HS-5 (cell line): ENCODE measurements at regions not wholly inside any gene's neighbourhood (a gene's known extent, or its start where the extent isn't known, plus 50 kb on each side); places are given as distances from the start of the nearest gene placed in this dataset.
"Not testable (repeated sequence)": the region's sequence is repeated elsewhere in the genome, so short reads cannot be mapped to it uniquely, and the experiment has no call there.

Source experiments
- DNase-seq: peaks from one replicate; pipeline ENCODE4 v3.0.0-alpha.2; 2012; ENCODE audit warnings: low read depth

- peak; percentile 14 for DNase-seq
Observed at GRCh38 chr6:28658475-28659249, 133.0 kb downstream of the GPX5 start.

DNA sequence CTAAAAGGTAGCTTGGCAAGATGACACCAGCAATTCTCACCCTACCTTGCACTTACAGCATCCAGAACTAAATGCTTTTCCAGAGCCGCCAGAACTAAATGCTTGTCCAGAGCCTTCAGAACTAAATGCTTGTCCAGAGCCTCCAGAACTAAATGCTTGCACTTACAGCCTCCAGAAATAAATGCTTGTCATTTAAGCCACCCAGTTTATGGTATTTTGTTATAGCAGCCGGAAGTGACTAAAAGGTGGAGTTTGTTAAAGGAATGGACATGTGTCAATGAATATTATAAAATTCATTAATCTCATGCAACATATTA is 133.5 kb downstream of the GPX5 start:
- DNase-seq, result no peak

- no peak for DNase-seq
Observed at GRCh38 chr6:28661097-28661713, 135.5 kb downstream of the GPX5 start.

DNA sequence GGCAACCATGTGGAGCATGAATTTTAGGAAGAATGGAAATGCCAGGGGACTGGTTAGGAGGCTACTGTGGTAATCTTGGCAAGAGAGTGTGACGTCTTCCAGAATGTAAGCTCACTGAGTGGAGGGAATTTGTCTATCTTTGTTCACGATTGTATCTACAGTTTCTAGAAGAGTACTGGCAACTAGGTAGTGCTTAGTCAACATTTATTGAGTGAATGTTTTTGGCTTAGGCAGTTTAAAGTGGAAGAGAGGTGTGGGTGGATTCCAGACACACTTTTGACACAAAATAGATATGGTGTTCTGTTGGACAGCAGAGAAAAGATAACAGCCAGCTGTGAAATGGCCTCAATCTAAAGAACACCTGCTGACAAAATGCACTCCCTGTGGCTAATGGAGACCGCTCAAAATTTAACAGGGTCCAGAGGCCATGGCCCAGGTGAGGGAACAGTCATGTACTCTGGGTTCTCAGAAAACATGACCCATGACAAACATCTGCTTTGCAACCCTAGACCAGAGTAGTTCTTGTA is 139.3 kb downstream of the GPX5 start:
- DNase-seq, result no peak

DNA sequence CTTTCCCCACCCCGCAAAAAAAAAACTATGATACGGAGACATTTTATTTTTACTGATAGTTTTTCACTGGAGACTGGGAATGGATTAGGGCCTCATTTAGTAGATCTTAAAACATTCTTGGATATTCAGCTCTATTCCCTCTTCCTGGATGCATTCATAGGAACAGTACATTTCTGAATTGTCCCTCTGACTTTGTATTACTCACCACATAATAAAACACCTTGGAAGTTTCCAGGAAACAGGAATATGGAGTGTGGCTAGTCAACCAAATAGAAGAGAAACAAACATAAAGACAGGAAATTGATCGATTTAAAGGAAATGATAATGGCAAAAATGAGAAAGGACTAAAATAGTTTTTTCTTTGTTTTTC is 147.7 kb downstream of the GPX5 start:
- DNase-seq, result no peak

- peak; percentile 79 for DNase-seq
Observed at GRCh38 chr6:28673787-28674671, 148.3 kb downstream of the GPX5 start.

DNA sequence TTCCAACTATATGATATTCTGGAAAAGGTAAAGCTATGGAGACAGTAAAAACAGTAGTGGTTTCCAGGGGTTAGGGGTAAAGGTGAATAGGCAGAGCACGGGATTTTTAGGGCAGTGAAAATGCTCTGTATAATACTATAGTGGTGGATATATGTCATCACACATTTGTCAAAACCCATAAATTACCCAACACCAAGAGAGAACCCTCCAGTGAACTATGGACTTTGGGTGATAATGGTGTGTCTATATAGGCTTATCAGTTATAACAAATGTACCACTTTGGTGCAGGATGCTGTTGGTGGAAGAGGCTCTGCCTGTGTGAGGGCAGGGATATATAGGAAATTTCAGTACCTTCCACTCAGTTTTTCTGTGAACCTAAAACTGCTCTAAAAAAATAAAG is 149.9 kb downstream of the GPX5 start:
- DNase-seq, result no peak

GRCh38 chr6:28682542-28682941 is 156.9 kb downstream of the GPX5 start:
- no peak for DNase-seq

DNA sequence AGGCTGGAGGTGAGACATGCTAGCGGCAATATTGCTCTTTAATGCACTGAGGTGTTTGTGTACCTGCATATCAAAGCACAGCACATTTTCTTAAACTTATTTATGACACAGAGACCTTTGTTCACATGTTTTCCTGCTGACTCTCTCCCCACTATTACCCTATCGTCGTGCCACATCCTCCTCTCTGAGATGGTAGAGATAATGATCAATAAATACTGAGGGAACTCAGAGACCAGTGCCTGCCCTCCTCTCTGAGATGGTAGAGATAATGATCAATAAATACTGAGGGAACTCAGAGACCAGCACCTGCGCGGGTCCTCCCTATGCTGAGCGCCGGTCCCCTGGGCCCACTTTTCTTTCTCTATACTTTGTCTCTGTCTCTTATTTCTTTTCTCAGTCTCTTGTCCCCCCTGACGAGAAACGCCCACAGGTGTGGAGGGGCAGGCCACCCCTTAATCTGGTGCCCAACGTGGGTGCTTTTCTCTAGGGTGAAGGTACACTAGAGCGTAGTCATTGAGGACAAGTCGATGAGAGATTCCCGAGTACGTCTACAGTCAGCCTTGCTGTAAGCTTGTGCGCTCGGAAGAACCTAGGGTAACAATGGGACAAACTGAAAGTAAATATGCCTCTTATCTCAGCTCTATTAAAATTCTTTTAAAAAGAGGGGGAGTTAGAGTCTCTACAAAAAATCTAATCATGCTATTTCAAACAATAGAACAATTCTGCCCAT is 157.4 kb downstream of the GPX5 start:
- not testable (repeated sequence) for DNase-seq

GRCh38 chr6:28683945-28684538 is 158.4 kb downstream of the GPX5 start:
- DNase-seq, result peak; percentile 28

DNA sequence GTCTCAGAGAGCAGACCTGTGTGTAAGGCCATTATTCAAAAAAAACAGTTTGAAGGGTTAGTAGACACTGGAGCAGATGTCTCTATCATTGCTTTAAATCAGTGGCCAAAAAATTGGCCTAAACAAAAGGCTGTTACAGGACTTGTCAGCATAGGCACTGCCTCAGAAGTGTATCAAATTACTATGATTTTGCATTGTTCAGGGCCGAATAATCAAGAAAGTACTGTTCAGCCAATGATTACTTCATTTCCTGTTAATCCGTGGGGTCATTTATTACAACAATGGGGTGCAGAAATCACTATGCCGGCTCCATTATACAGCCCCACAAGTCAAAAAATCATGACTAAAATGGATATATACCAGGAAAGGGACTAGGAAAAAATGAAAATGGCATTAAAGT is 160.3 kb downstream of the GPX5 start:
- peak; percentile 15 for DNase-seq

DNA sequence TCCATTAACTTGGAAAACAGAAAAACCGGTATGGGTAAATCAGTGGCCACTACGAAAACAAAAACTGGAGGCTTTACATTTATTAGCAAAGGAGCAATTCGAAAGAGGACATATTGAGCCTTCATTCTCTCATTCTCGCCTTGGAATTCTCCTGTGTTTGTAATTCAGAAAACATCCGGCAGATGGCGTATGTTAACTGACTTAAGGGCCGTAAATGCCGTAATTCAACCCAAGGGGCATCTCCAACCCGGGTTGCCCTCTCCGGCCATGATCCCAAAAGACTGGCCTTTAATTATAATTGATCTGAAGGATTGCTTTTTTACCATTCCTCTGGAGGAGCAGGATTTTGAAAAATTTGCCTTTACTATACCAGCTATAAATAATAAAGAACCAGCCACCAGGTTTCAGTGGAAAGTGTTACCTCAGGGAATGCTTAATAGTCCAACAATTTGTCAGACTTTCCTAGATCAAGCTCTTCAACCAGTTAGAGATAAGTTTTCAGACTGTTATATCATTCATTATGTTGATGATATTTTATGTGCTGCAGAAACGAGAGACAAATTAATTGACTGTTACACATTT is 160.9 kb downstream of the GPX5 start:
- peak; percentile 61 for DNase-seq

DNA sequence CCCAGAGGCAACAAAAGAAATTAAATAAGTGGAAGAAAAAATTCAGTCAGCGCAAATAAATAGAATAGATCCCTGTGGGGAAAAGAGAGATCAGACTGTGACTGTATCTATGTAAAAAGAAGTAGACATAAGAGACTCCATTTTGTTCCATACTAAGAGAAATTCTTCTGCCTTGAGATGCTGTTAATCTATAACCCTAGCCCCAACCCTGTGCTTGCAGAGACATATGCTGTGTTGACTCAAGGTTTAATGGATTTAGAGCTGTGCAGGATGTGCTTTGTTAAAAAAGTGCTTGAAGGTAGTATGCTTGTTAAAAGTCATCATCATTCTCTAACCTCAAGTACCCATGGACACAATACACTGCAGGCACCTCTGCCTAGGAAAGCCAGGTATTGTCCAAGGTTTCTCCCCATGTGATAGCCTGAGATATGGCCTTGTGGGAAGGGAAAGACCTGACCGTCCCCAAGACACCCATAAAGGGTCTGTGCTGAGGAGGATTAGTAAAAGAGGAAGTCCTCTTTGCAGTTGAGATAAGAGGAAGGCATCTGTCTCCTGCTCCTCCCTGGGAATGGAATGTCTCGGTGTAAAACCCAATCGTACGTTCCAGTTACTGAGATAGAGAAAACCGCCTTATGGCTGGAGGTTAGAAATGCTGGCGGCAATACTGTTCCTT is 161.8 kb downstream of the GPX5 start:
- not testable (repeated sequence) for DNase-seq

- DNase-seq, result not testable (repeated sequence)
Observed at GRCh38 chr6:28691991-28692390, 166.3 kb downstream of the GPX5 start.

- no peak for DNase-seq
Observed at GRCh38 chr6:28693033-28693750, 167.5 kb downstream of the GPX5 start.

DNA sequence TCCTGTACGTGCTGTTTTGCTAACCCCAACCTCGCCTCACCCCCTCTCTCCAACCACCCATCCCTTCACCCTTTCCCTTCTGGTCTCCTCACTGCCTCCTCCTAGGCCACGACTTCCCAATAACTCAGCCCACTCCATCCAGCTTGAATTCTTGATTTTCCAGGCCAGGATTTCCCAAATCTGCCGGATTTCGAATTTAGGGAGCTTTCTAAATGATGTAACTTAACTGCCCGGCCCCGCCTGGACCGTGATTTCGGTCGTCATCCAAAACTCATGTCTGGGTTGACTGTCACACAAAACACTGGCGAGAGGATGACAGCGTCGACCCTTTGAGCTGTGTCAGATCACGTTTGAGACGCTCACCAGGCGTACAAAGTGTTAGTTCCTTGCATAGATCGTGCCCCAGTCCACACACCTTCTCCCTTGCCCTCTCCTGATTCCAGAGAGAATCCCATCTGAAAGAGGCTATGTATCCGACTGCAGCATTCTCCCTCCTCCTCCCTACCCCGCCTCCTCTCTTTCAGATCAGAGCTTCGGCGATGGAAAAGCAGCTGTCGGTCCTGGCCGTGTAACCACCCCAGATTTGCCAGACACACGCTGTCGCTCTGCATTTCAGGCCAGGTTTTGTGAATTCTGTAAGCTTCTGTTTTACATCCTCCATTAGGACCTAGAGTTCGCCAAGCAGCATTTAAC is 168.2 kb downstream of the GPX5 start:
- DNase-seq, result no peak

- DNase-seq, result peak; percentile 70
Observed at GRCh38 chr6:28695715-28696114, 170.0 kb downstream of the GPX5 start.

- no peak for DNase-seq
Observed at GRCh38 chr6:28696167-28696566, 170.5 kb downstream of the GPX5 start.

DNA sequence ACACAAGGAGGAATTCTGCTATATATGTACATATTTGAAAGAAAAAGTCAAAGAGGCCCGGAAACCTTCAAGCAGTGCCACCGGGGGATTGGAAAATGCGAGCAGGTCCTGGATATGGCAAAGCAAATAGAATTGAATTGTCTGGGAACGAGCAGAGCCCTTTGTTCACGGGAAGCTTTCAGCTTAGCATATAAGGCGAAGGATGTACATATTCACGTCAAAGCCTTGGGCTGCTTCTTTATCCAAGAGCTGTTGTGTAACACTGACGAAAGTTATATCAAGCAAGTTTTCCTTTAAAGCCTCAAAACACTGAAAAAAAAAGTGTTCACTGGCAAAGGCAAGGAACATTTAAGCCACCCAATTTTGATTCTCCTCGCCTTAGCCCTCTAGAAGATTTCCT is 171.0 kb downstream of the GPX5 start:
- DNase-seq, result no peak
